H1 (cell line): ENCODE measurements at regions not wholly inside any gene's neighbourhood (a gene's known extent, or its start where the extent isn't known, plus 50 kb on each side); places are given as distances from the start of the nearest gene placed in this dataset.

Experiments
- CTCF ChIA-PET: fragments of 300-600 bp; sonication (Branson Sonifier 250); formaldehyde crosslinking; loops from one replicate; lab custom pipeline; 2021; ENCODE audit not compliant: partially characterized antibody; lab: Charles Lee
- POLR2A ChIA-PET: fragments of 300-600 bp; sonication (Branson Sonifier 250); formaldehyde crosslinking; loops from one replicate; lab custom pipeline; 2021; ENCODE audit warnings: inconsistent platforms; ENCODE audit not compliant: partially characterized antibody; lab: Charles Lee
- DNase-seq, 2 experiments: peaks; one replicate each; pipeline versions ENCODE4 v3.0.0 to v3.0.0-alpha.2; 2010 to 2022; ENCODE audit warnings: low spot score in 2 of 2, low read depth in 1 of 2, mixed read lengths in 1 of 2
- FAIRE-seq: peaks from 2 replicates; lab custom pipeline; 2011; peaks lifted over from hg19 to GRCh38; lab: Jason Lieb, UNC
- H2AFZ ChIP-seq: 2 replicates; pipeline ENCODE4 v1.8.1; 2012; ENCODE audit warnings: low read length, inconsistent platforms
- H2AK5ac ChIP-seq: 2 replicates; pipeline ENCODE4 v1.6.1; 2013; ENCODE audit warnings: low read depth, low read length
- H2BK120ac ChIP-seq: replicated peaks from 2 replicates; pipeline ENCODE3; 2013; ENCODE audit warnings: low read depth, low read length, inconsistent platforms
- H2BK12ac ChIP-seq: 2 replicates; pipeline ENCODE4 v1.6.1; 2013; ENCODE audit warnings: low read depth, low read length
- H2BK15ac ChIP-seq: 2 replicates; pipeline ENCODE4 v1.6.1; 2013; ENCODE audit warnings: low read length
- H2BK20ac ChIP-seq: 2 replicates; pipeline ENCODE4 v1.6.1; 2013; ENCODE audit warnings: low read length
- H2BK5ac ChIP-seq: 2 replicates; pipeline ENCODE4 v1.6.1; 2013; ENCODE audit warnings: low read depth, low read length
- H3K14ac ChIP-seq: 2 replicates; pipeline ENCODE4 v1.6.1; 2013; ENCODE audit warnings: inconsistent platforms; ENCODE audit not compliant: insufficient read length
- H3K18ac ChIP-seq: 2 replicates; pipeline ENCODE4 v1.6.1; 2013; ENCODE audit warnings: low read length; ENCODE audit errors: extremely low read depth
- H3K23ac ChIP-seq: 2 replicates; pipeline ENCODE4 v1.6.1; 2013; ENCODE audit warnings: inconsistent platforms; ENCODE audit not compliant: insufficient read length
- H3K23me2 ChIP-seq: 2 replicates; pipeline ENCODE4 v1.6.1; 2013; ENCODE audit warnings: low read depth, low read length
- H3K27ac ChIP-seq: 2 replicates; pipeline ENCODE4 v1.6.1; 2011; ENCODE audit warnings: low read depth, low read length, inconsistent platforms
- H3K27me3 ChIP-seq, 4 experiments: replicated peaks in 1 of 4; 1 replicate in 1 of 4; 2 replicates in 3 of 4; pipeline versions ENCODE4 v1.6.1 to v1.8.1; 2011 to 2013; ENCODE audit warnings: low read length in 3 of 4, mild to moderate bottlenecking in 3 of 4, inconsistent platforms in 2 of 4, mixed read lengths in 2 of 4, moderate library complexity in 1 of 4; ENCODE audit not compliant: control insufficient read depth in 3 of 4, insufficient read depth in 3 of 4; ENCODE audit errors: extremely low read depth in 1 of 4
- H3K36me3 ChIP-seq, 4 experiments: 2 replicates each; pipeline versions ENCODE4 v1.6.1 to v1.8.1; 2011 to 2013; ENCODE audit warnings: mild to moderate bottlenecking in 4 of 4, low read length in 3 of 4, moderate library complexity in 2 of 4, control low read depth in 1 of 4, inconsistent platforms in 1 of 4; ENCODE audit not compliant: insufficient read depth in 4 of 4, control insufficient read depth in 2 of 4
- H3K4ac ChIP-seq: replicated peaks from 2 replicates; pipeline ENCODE3; 2013; ENCODE audit warnings: low read length, low read depth, mixed read lengths, inconsistent platforms; ENCODE audit not compliant: insufficient read length
- H3K4me1 ChIP-seq, 4 experiments: replicated peaks in 1 of 4; 1 replicate in 1 of 4; 2 replicates in 3 of 4; pipeline versions ENCODE4 v1.6.1 to v1.8.1; 2011 to 2013; ENCODE audit warnings: low read length in 3 of 4, inconsistent platforms in 2 of 4, mixed read lengths in 1 of 4; ENCODE audit not compliant: insufficient read depth in 4 of 4, control insufficient read depth in 3 of 4
- H3K4me2 ChIP-seq, 2 experiments: 2 replicates each; pipeline versions ENCODE4 v1.6.1 to v1.8.1; 2011 to 2013; ENCODE audit warnings: low read depth in 2 of 2, low read length in 2 of 2, control low read depth in 1 of 2, inconsistent platforms in 1 of 2, mild to moderate bottlenecking in 1 of 2; ENCODE audit not compliant: insufficient read depth in 1 of 2
- H3K4me3 ChIP-seq, 4 experiments: fragments of 200-600, 300-600 bp in 1 of 4; sonication (generic), shearing (Covaris generic), sonication (Bioruptor Twin) in 1 of 4; 2 replicates each; pipeline versions ENCODE4 v1.5.1 to v1.8.1; 2011 to 2016; ENCODE audit warnings: low read length in 4 of 4, low read depth in 3 of 4, control low read depth in 2 of 4, inconsistent platforms in 2 of 4, mild to moderate bottlenecking in 2 of 4, mixed read lengths in 1 of 4, moderate library complexity in 1 of 4; ENCODE audit not compliant: insufficient read depth in 2 of 4; ENCODE audit errors: extremely low read depth in 1 of 4
- H3K56ac ChIP-seq: replicated peaks from 2 replicates; pipeline ENCODE3; 2013; ENCODE audit warnings: low read depth, mild to moderate bottlenecking, mixed read lengths, low read length, inconsistent platforms; ENCODE audit not compliant: insufficient read length
- H3K79me1 ChIP-seq: 2 replicates; pipeline ENCODE4 v1.6.1; 2013; ENCODE audit warnings: low read depth, low read length, control low read depth
- H3K79me2 ChIP-seq, 2 experiments: 2 replicates each; pipeline versions ENCODE4 v1.6.1 to v1.8.1; 2012 to 2013; ENCODE audit warnings: low read length in 2 of 2, mild to moderate bottlenecking in 2 of 2, inconsistent platforms in 1 of 2; ENCODE audit not compliant: insufficient read depth in 2 of 2, control insufficient read depth in 1 of 2
- H3K9ac ChIP-seq, 4 experiments: replicated peaks in 1 of 4; 1 replicate in 1 of 4; 2 replicates in 3 of 4; pipeline versions ENCODE4 v1.6.1 to v1.8.1; 2011 to 2013; ENCODE audit warnings: low read depth in 3 of 4, low read length in 3 of 4, control low read depth in 2 of 4, mild to moderate bottlenecking in 2 of 4, moderate library complexity in 2 of 4, inconsistent platforms in 1 of 4; ENCODE audit errors: extremely low read depth in 1 of 4
- H3K9me3 ChIP-seq, 2 experiments: 2 replicates each; pipeline versions ENCODE4 v1.6.1 to v1.8.1; 2012 to 2013; ENCODE audit warnings: mild to moderate bottlenecking in 2 of 2, moderate library complexity in 2 of 2, control low read depth in 1 of 2, inconsistent platforms in 1 of 2, low read depth in 1 of 2, low read length in 1 of 2, mixed read lengths in 1 of 2; ENCODE audit not compliant: insufficient read depth in 2 of 2
- H4K20me1 ChIP-seq, 2 experiments: replicated peaks in 1 of 2; 2 replicates each; pipeline versions ENCODE3 to v1.8.1; 2011 to 2013; ENCODE audit warnings: inconsistent platforms in 2 of 2, low read length in 2 of 2, mild to moderate bottlenecking in 1 of 2; ENCODE audit not compliant: insufficient read depth in 2 of 2, control insufficient read depth in 1 of 2
- H4K5ac ChIP-seq: 2 replicates; pipeline ENCODE4 v1.6.1; 2013; ENCODE audit warnings: low read length, low read depth, mixed read lengths, inconsistent platforms; ENCODE audit not compliant: insufficient read length
- H4K8ac ChIP-seq: 2 replicates; pipeline ENCODE4 v1.8.0; 2013; ENCODE audit warnings: mild to moderate bottlenecking, moderate library complexity, low read length, inconsistent platforms; ENCODE audit not compliant: insufficient read depth; ENCODE audit errors: extremely low read depth
- H4K91ac ChIP-seq: replicated peaks from 2 replicates; pipeline ENCODE3; 2013; ENCODE audit warnings: low read length, mixed read lengths, inconsistent platforms; ENCODE audit not compliant: insufficient read length
- EZH2 ChIP-seq: fragments of 200-600 bp; sonication (generic); IDR thresholded peaks from 2 replicates; pipeline ENCODE4 v1.7.1; 2012; ENCODE audit warnings: low read depth, mild to moderate bottlenecking, moderate library complexity, low read length, inconsistent platforms; ENCODE audit not compliant: severe bottlenecking
- RAD21 ChIP-seq, 2 experiments: IDR thresholded peaks in 1 of 2; conservative IDR thresholded peaks in 1 of 2; 2 replicates each; pipeline ENCODE4 v1.6.1; 2011; ENCODE audit warnings: low read depth in 2 of 2, low read length in 2 of 2, improper control_type of control experiment in 1 of 2, inconsistent platforms in 1 of 2, mild to moderate bottlenecking in 1 of 2, moderate library complexity in 1 of 2
- TAF1 ChIP-seq: IDR thresholded peaks from 2 replicates; pipeline ENCODE4 v1.6.1; 2011; ENCODE audit warnings: mild to moderate bottlenecking, low read depth, low read length

- H2BK12ac ChIP-seq, result no peak overlapping the region
- POLR2A ChIA-PET, result no interaction called here
- no peak for TF ChIP-seq EZH2
- TF ChIP-seq RAD21 (IDR thresholded peaks at IDR 0.05 in 1 of 2, conservative IDR thresholded peaks at IDR 0.05 in 1 of 2; ENCODE audit: low read depth in 2 of 2, low read length in 2 of 2), result no peak
- TF ChIP-seq TAF1, result no peak
Observed at GRCh38 chr6:10175362-10175761, 239.5 kb downstream of the TFAP2A start.

More at GRCh38 chr6:10175362-10175761, 239.5 kb downstream of the TFAP2A start:
- Histone ChIP-seq H3K14ac (no peak overlapping the region), H3K23ac (no peak overlapping the region), H4K5ac (no peak overlapping the region), H2AK5ac (no peak overlapping the region), H2AFZ (no peak overlapping the region), H3K27ac (no peak overlapping the region), H2BK20ac (no peak overlapping the region), H4K8ac (no peak overlapping the region), H3K36me3 (no peaks in the 10 kb centered on the region), H2BK15ac (no peak overlapping the region), H3K4me1 (no peaks in the 10 kb centered on the region), H3K4ac (no peak overlapping the region), H3K79me2 (no peaks in the 10 kb centered on the region), H3K9ac (no peak overlapping the region), H3K4me2 (no peak overlapping the region), H3K27me3 (no peaks in the 10 kb centered on the region), H2BK120ac (no peak overlapping the region), H3K79me1 (no peaks in the 10 kb centered on the region), H3K56ac (no peak overlapping the region), H2BK5ac (no peak overlapping the region), H3K18ac (no peak overlapping the region), H3K4me3 (no peak overlapping the region), H3K9me3 (peaks cover 0 to 7% of the 10 kb centered on the region in 2 experiments; a peak in 1 of 4 replicates), H4K20me1 (no peaks in the 10 kb centered on the region), H3K23me2 (no peaks in the 10 kb centered on the region; the same call in 1 of the 2 replicates), H4K91ac (no peak overlapping the region)
- CTCF ChIA-PET, result no interaction called here
- FAIRE-seq, result no peak
- no peak for DNase-seq
